ENCODE measurements at regions not wholly inside any gene's neighbourhood (a gene's known extent, or its start where the extent isn't known, plus 50 kb on each side); places are given as distances from the start of the nearest gene placed in this dataset.

DNA sequence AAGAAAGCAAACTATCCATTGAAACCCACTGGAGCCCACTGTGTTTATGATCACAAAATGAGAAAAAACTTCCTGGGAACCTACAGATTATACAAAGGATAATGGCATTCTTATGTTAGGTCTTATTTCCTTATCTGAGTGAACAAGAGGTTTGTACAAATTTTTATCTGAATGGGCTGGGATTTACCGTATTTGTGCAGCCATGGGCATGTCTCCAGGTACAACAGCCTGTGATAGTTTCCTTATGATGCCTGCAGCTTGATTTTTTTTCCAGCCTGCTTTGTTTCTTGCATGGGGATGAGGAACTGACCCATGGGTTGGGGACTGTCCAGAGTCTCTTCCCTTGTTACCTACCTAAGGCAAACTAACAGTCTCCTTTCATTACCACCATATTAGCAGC lies 244.0 kb upstream of the RBMY1B start:
- DNase-seq (ENCODE audit: low read depth in 3 of 3) = no peak

DNA sequence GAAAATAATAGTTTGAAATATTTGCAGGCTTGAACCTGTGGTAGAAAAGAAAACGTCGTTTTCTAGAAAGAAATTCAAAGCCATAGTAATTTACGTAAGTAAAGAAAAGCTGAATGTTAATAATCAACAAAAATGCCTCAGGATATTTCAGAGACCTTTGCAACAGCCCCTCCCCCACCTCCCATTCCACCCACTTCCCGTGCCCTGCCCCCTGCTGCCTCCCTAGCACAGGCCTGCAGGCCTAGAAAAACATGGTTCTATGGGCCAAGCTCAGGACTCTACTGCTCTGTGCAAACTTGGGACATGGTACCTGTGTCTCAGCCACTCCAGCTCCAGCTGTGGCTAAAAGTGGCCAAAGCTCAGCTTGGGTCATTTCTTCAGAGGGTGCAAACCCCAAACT lies 223.4 kb upstream of the RBMY1B start:
- DNase-seq (ENCODE audit: low read depth in 3 of 3) = no peak

DNA sequence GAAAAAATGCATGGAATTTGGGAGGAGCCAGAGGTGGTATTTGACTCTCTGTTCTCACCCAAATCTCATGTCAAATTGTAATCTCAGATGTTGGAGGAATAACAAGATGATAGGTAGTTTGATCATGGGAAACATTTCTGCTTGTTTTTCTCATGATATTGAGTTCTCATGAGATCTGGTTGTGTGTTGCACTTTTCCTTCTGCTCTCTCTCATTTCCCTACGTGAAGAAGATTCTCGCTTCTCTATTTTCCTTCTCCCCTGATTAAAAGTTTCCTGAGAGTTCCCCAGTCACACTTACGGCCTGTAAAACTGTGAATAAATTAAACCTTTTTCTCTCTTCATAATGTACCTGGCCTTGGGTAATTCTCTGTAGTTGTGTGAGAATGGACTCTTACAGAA lies 222.2 kb upstream of the RBMY1B start:
- no peak for DNase-seq (ENCODE audit: low read depth in 3 of 3)

DNA sequence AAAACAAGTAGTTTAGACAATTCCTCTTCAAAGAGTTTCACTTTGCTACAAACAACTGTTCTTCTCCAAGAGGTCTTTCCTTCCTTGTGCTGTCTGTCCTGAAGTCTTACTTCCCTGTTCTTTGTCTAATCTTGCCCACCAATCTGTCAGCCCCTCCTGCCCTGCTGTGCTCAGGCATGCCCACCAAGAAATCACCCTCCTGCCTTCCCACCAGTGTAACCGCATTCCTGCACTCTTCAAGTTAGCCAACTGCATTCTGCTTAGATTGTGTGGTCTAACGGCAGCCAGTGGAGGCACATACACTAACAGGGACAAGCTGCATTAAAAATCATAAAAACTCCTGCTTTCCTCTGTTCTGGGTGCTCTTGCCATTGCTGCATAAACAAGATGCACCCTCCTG lies 215.9 kb upstream of the RBMY1B start:
- no peak for DNase-seq (ENCODE audit: low read depth in 3 of 3)

DNA sequence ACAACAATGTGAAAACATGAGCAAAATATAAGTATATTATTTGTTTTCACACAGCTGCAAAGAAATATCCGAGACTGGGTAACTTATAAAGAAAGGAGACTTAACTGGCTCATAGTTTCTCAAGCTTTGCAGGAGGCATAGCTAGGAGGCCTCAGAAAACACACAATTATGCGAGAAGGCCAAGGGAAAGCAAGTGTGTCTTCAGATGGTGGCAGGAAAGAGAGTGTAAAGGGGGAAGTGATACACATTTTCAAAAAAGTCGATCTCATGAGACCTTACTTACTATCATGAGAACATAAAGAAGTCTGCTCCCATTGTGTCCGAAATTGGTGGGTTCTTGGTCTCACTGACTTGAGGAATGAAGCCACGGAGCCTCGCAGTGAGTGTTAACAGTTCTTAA lies 208.9 kb upstream of the RBMY1B start:
- no peak for DNase-seq (ENCODE audit: low read depth in 3 of 3)

DNA sequence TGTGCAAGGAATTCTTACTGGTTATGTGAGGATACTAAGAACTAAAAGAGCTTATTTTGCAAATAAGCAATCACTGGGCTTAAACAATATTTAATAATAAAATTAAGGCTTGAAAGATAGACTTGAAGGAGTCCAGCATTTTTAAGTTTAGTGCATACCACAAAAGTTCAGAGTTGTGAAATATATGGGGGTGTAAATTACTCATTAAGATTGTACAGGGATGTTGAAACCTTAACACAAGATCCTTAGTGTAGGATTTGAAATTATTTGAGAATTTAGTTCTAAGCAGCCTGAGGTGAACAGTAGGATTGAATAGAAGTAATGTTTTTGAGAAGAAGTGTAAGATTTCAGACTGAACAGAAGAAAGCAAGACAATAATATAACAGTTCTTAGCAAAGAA lies 195.8 kb upstream of the RBMY1B start:
- no peak for DNase-seq (ENCODE audit: low read depth in 3 of 3)

All from stimulated activated CD4-positive, alpha-beta T cell treated with anti-CD3 and anti-CD28 coated beads, TNF-alpha, amount 100 ng/mL, for 48 hours (primary cell).